ENCODE measurements at regions not wholly inside any gene's neighbourhood (a gene's known extent, or its start where the extent isn't known, plus 50 kb on each side); places are given as distances from the start of the nearest gene placed in this dataset.

GRCh38 chr2:12352889-12353288, 363.8 kb upstream of the TRIB2 start:
- Histone ChIP-seq H4K20me1 (ENCODE audit: control insufficient read depth, insufficient read depth, low read length, poor library complexity, severe bottlenecking) (no peaks in the 10 kb centered on the region), H3K4me3 (ENCODE audit: control extremely low read depth in 1 of 5, extremely low read depth in 1 of 5, insufficient read depth in 1 of 5, low read depth in 2 of 5, low read length in 4 of 5) (no peak overlapping the region), H3K27me3 (replicated peaks in 1 of 4; ENCODE audit: control extremely low read depth in 1 of 4, control insufficient read depth in 3 of 4, insufficient read depth in 4 of 4, low read length in 3 of 4) (no peaks in the 10 kb centered on the region), H3K79me2 (ENCODE audit: control insufficient read depth, insufficient read depth, low read length) (no peaks in the 10 kb centered on the region), H3K9ac (ENCODE audit: low read length) (no peak overlapping the region), H3K27ac (ENCODE audit: low read length in 2 of 2) (no peak overlapping the region), H2AFZ (ENCODE audit: insufficient read depth, low read depth, low read length, poor library complexity, severe bottlenecking) (no peak overlapping the region), H3K36me3 (replicated peaks in 1 of 2; ENCODE audit: control extremely low read depth in 1 of 2, control insufficient read depth in 1 of 2, extremely low read depth in 1 of 2, insufficient read depth in 2 of 2, low read length in 1 of 2) (no peaks in the 10 kb centered on the region), H3K9me3 (ENCODE audit: control extremely low read depth in 1 of 3, control insufficient read depth in 2 of 3, insufficient read depth in 1 of 3, low read length in 2 of 3) (peaks cover 0 to 5% (median 3%) of the 10 kb centered on the region in 3 donors), H3K4me1 (ENCODE audit: control insufficient read depth in 2 of 2, insufficient read depth in 2 of 2, low read length in 2 of 2) (no peaks in the 10 kb centered on the region), H3K4me2 (replicated peaks; ENCODE audit: low read depth, low read length, poor library complexity, severe bottlenecking) (no peak overlapping the region)
- CTCF ChIA-PET = no interaction called here
- Mint-ChIP-seq H3K9me3 (ENCODE audit: insufficient read depth) (no peaks in the 10 kb centered on the region), H3K4me1 (no peaks in the 10 kb centered on the region), H3K4me3 (no peak overlapping the region), H3K27me3 (no peaks in the 10 kb centered on the region), H3K27ac (no peak overlapping the region)
- ATAC-seq (ENCODE audit: low read depth) = no peak
- POLR2A ChIA-PET = no interaction called here
- TF ChIP-seq EZH2 (IDR thresholded peaks at IDR 0.05; ENCODE audit: borderline replicate concordance, insufficient read depth, low read depth, low read length, poor library complexity, severe bottlenecking) = no peak
- TF ChIP-seq CTCF (IDR thresholded peaks at IDR 0.05) = no peak
- no peak for DNase-seq
- intact Hi-C loops (cut with micrococcal nuclease) = no loop called here
- no CpG with 5 or more reads among the region's 1 CpG for WGBS (ENCODE audit: insufficient coverage)

DNA sequence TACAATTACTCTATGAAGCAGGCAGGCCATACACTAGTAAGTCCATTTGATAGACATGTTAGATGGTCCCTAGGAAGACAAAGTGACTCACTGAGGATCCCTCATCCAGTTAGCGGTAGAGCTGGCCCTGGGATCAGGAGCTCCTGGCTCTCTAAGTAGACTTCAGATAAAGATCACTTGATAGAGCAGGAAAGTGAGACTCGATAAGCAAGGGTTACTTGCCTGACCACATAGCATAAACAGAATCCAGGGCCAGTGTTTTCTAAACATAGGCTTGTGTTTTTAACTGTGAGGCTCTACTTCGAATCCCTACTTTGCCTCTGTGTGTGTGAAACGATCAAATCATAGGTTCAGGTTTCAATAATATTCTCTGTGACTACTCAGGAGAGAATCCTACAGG, 355.2 kb upstream of the TRIB2 start:
- POLR2A ChIA-PET = no interaction called here
- Histone ChIP-seq H3K79me2 (ENCODE audit: control insufficient read depth, insufficient read depth, low read length) (no peaks in the 10 kb centered on the region), H2AFZ (ENCODE audit: insufficient read depth, low read depth, low read length, poor library complexity, severe bottlenecking) (no peak overlapping the region), H3K4me2 (replicated peaks; ENCODE audit: low read depth, low read length, poor library complexity, severe bottlenecking) (no peak overlapping the region), H4K20me1 (ENCODE audit: control insufficient read depth, insufficient read depth, low read length, poor library complexity, severe bottlenecking) (no peaks in the 10 kb centered on the region), H3K4me3 (ENCODE audit: control extremely low read depth in 1 of 5, extremely low read depth in 1 of 5, insufficient read depth in 1 of 5, low read depth in 2 of 5, low read length in 4 of 5) (no peak overlapping the region), H3K27me3 (replicated peaks in 1 of 4; ENCODE audit: control extremely low read depth in 1 of 4, control insufficient read depth in 3 of 4, insufficient read depth in 4 of 4, low read length in 3 of 4) (no peaks in the 10 kb centered on the region), H3K9ac (ENCODE audit: low read length) (no peak overlapping the region), H3K36me3 (replicated peaks in 1 of 2; ENCODE audit: control extremely low read depth in 1 of 2, control insufficient read depth in 1 of 2, extremely low read depth in 1 of 2, insufficient read depth in 2 of 2, low read length in 1 of 2) (no peaks in the 10 kb centered on the region), H3K27ac (ENCODE audit: low read length in 2 of 2) (no peak overlapping the region), H3K9me3 (ENCODE audit: control extremely low read depth in 1 of 3, control insufficient read depth in 2 of 3, insufficient read depth in 1 of 3, low read length in 2 of 3) (no peaks in the 10 kb centered on the region), H3K4me1 (ENCODE audit: control insufficient read depth in 2 of 2, insufficient read depth in 2 of 2, low read length in 2 of 2) (no peaks in the 10 kb centered on the region)
- WGBS (ENCODE audit: insufficient coverage) = 100% methylated on average over 2 of the region's 4 CpGs
- Mint-ChIP-seq H3K4me1 (no peaks in the 10 kb centered on the region), H3K4me3 (no peak overlapping the region), H3K27ac (no peak overlapping the region), H3K27me3 (no peaks in the 10 kb centered on the region), H3K9me3 (ENCODE audit: insufficient read depth) (peaks cover 3% of the 10 kb centered on the region)
- no peak for TF ChIP-seq EZH2 (IDR thresholded peaks at IDR 0.05; ENCODE audit: borderline replicate concordance, insufficient read depth, low read depth, low read length, poor library complexity, severe bottlenecking)
- CTCF ChIA-PET = no interaction called here
- intact Hi-C loops (cut with micrococcal nuclease) = no loop called here
- no peak for ATAC-seq (ENCODE audit: low read depth)
- no peak for DNase-seq

All from B cell (primary cell).